CMK (cell line): ENCODE measurements at regions not wholly inside any gene's neighbourhood (a gene's known extent, or its start where the extent isn't known, plus 50 kb on each side); places are given as distances from the start of the nearest gene placed in this dataset.

Experiments
- DNase-seq: peaks from one replicate; pipeline ENCODE4 v3.0.0-alpha.2; 2010; ENCODE audit warnings: low read depth

DNA sequence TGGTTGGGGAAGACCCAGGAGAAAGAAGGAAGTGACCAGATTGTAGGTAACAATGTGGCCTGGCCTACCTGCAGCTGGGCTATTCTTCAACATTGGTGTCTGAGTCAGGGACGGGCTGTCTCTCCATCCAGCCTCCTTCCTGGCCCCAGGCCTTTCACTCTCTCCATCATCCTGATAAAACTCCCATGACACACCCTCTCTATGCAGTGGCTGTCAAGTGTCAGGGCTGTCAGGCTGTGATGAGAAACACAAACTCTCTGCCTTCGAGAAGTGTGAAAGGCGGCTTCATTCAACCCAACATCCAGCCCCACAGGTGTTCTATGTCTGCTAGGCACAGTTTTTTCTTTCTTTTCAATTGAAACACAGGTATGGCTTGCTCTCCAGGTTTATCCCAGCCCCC, 153.3 kb upstream of the VSTM2B start:
- no peak for DNase-seq

DNA sequence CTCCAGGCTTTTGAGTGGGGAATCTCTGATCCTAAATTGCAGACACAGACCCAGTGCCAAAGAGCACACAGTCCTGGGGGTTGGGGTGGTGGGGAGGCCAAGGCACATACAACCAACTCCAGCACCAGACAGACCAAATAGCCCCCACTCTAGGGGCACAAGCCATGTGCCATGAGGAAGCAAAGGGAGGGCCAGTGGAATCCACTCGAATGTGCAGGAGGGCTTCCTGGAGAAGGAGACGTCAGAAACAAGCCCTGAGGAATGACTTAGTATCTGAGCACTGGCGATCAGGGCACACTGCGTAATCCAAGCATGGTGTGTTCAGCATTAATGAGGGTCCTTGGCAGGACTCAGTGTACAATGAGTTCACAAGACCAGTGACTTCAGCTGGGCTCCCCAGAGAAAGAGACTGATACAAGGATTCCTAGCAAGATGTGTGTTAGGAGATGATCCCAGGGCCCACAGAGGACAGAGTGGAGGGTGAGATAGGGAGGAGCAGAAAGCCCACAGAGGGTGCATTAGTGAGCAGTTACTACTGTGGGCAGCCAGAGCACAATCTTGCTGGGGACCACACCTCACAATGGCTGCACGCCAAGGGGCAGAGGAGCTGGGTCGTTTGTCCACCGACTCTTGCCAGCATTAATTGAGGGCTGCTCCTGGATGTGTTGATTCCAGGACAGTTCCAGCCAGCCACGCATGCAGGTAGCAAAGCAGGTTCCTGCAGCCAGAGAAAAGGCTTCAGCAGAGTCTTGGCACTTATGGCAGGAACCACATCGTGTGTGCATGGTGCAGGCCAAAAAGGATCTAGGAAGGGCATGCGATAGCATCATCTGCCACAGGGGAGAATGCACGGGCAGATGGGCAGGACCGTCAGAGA, 152.6 kb upstream of the VSTM2B start:
- no peak for DNase-seq

DNA sequence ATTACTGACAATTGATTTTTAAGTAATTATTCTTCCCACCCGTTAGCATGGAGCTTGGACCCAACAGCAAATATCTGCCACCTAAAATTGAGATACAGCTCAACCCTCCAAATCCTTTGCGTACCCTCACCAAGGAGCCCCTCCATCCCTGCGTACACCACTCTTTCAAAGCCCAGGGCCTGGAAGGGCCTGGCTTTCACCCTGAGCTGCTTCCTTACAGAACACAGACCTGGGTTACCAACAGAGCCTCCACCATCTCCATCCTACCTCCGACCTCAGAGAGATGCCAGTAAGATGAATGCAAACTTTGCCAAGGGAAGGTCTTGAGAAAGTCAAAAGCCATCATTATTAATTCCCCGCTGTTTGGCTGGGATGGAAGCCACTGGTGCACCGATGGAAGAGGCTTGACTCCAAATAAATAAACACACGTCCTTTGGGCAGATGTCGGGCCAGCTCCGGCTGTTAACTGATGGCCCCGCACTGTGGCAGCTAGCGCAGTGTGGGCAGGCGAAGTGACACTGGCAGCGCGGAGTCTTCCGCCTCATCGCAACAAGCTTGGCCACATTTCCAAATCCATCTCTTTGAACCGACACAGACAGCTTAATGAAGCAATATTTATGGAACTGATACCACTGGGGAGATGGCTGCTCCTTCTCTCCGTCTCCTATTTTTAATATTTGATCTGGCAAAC, 150.2 kb upstream of the VSTM2B start:
- DNase-seq = no peak

DNA sequence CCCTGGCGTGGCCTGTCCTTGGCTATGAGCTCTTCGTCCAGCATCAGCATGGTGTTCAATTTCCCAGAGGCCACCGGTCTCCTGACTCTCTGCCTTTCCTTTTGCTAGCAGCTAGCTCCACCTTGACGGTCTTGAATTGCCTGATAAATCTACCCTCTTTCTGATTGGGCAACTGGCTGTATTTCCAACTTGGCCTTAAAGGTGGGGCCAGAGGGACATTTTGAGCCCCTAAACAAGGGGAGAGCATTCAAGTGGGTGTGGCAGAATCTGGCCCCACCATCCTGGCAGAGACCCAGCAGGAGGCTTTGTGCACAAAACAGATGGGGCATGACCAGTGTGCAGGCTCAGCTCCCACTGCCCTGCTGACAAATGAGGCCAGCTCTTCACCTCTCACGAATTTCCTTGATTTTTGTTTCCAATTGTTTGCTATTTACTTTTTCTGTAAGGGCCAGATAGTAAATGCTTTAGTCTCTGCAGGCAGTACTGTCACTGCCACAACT, 148.9 kb upstream of the VSTM2B start:
- no peak for DNase-seq

DNA sequence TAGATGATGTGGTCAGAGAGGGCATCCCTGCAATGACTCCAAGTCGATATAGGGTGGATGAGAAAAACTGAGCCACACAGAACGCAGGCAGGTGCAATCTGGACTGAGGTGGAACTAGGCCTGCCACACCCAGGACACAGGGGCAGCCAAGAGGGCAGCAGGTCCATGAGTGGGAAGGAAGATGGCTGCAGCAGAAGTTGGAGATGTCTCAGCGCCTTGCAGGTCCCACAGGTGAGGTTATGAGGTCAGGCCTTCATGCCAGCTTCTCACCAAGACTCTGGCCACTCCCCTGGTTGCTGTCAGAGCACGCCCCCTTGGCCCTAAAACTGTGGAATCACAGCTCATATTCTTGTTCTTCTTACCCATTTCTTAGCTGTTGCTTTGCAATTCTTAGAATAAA, 147.7 kb upstream of the VSTM2B start:
- DNase-seq = no peak

DNA sequence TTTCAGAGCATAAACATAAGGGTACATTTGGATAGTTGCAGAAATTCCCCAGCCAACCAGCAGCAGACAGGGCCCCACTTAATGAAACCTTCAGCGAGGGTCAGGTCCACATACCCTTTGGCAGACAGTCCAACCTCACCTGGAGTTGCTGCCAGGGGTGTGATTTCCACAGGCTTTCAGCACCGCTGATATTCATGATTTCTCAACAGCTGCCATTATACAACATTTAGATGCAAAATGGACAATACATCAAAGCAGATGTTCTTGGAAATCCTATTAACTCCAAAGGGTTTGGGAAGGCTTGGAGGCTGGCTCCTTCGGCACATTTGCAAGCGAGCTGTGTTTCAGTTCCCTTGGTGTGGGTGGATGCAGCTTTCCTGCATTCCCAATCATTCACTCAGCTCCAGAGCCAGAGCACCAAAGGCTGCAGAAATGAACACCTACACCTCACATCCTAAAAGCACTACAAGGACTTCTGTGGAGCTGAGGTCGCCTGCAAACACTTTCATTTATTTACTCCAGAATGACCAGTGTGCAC, 147.2 kb upstream of the VSTM2B start:
- no peak for DNase-seq

DNA sequence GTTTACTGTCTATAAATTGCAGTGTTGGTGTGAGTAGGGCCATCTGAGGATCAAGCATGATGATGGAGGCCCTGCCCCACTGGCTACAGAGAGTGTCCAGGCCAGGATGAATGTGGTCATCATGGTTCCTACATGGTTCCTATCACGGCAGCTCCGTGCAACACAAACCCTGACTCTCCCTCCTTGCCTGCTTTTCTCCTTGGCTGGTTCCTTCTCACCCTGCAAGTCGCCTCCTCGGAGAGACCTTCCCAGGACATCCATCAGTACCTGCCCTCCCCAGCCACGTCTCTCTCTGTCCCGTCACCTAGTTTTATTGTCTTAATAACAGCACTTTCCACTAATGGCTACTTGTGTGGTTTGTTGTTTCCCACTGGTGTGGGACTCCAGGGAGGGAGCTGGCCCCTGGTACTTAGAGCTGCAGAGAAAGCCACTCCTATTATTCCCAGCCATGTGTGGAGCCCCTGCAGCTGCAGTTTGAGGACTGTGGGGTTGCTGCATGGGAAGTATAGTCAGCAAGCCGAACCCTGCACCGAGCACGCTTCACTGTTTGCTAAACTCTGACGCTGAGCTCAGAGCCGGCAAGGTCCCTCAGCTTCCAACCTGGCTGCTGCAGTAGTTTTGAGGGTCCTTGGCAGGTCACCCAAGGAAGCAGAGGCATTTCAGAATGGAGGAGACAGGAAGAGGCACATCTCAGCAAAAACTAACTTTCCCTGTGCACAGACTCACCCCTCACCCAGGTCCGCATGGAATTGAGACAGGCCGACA, 146.4 kb upstream of the VSTM2B start:
- DNase-seq = no peak

DNA sequence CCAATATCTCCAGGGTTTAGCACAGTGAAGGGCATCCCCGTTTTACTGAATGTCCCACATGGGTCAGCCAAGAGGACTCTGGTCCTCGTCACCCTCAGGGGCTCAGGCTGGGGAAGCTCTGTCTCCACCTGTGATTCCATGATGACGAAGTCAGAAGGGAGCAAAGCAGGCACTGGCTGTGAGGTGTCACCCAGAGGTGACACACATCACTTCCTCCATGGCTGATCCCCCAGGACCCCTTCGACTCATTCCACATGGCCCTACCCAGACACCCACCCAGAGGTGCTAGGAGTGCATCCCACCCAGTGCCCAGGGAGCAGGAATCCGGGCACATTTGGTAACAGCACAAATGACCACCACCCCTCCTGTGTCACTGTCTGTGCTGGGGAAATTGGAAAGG, 145.2 kb upstream of the VSTM2B start:
- no peak for DNase-seq

DNA sequence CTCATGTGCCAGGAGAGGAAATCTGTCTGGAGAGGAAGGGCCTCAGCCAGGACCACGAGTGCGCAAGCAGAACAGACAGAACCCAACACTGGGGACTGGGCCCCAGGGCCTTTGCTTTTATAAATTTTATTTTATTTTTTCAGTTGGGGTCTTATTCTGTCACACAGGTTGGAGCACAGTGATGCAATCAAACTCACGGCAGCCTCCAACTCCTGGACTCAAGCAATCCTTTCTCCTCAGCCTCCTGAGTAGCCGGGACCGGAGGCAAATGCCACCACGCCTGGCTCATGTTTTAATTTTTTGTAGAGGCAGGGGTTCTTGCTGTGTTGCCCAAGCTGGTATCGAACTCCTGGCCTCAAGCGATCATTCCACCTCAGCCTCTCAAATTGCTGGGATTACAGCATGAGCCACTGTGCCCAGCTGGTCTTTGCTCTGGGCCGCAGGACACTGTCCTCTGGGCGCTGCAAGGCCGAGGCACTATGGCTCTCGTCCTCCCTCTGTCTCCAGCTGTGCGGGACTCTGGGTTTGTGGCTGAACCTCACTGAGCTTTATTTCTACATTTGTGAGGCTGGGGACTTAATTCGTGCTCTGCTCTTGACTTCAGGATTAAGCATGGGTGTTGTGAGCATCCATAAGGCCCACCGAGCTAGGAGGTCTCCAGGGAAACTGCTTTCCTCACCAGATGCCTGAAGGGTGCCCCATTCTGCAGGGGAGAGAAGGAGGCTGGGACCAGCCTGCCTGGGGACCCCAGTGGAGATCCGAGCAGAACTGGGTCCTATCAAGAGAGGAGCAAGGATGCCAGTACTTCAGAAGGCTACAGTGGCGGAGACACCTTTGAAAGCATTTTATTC, 144.2 kb upstream of the VSTM2B start:
- no peak for DNase-seq

DNA sequence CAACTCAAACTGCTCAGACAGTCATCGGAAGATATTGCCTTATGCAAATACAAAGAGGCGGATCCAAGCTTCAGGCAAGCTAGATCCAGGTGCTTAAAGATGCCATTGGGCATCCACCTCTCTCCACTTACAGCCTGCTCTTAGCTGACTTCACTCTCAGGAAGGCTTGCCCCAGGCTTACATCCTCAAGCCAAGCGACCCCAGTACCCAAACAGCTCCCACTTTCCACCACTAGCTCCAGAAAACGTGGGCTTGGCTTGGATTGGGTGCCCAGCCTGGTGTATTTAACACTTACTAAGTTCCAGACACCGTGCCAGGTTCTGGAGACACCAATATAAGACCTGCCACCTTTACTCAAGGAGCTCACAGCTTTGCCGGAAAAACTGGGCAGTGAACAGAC, 142.1 kb upstream of the VSTM2B start:
- DNase-seq = no peak

DNA sequence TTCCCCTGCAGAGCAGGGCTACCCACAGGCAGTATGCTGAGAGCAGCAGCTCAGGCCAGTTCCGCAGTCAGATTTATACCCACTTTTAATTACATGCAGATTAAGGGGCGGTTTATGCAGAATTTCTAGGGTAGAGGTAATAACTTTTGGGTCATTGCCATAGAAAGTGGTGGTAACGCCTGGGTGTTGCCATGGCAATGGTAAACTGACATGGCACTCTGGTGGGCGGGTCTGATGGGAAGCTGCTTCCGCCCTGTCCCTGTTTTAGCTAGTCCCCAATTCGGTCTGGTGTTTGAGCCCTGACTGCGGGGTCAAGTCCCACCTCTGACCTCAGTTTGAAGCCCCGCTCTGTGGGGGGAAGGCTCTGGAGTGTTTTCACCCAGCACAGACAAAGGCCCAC, 141.1 kb upstream of the VSTM2B start:
- no peak for DNase-seq

DNA sequence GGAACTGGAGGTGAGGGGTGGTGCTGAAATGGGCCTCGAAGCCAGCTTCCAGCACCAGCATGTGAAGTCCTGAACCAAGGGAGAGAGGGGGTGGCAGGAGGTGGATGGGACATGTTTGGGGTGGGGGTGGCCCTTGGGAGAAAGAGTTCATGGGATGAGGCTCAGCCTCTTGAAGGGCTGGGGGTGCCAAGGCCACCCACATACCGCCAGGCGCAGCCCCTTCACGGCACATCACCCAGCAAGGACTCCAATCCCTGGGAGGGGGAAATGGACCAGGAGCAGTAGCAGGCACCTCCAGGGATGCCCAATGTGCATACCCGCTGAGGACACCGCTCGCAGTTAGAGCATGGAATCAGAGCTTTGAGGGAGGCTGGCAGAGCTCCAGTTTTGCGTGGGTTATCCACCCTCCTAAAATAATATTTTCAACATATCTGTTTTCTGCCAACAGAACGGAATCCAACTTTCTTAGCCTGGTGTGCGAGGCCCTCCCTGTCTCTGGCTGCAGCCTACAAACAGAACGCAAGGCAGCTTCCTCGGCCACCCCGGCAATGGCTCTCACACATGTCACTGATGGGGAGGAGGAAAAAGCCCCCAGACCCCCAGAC, 140.5 kb upstream of the VSTM2B start:
- no peak for DNase-seq

DNA sequence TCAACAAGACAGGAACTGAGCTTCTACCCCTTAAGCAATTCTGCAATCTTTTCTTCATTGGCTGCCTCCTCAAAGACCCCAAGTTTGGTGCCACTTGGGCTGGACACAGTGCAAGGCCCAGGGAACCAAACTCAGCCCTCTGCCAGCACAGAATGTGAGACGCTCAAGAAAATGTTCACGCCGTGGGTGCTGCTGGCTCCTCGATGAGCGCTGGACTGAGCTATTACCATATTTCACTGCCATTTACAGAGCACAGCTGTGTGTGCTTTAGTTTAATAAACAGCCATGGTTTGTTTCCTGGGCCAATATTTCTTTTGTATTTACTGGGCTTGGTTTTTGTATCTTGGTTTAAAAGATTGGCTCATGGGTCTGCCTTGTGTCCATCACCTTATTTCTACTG, 138.8 kb upstream of the VSTM2B start:
- no peak for DNase-seq

DNA sequence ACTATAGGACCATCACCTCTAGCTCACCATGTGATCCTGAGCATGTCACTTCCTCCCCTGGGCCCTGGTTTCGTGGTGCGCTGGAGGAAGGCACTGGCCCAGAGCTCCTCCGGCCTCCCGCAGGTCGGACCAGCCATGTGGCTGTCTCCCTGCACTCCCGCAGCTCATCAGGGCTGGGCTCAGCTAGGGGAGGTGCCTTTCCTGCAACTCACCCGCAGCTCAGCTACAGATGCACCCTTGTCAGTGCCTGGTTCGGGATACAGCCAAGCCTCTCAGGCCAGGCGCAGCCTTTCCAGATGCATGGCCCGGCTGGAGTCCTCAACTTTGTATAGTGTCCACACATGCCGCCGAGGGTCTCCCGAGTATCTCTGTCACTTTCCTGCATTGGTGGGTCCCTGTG, 138.2 kb upstream of the VSTM2B start:
- DNase-seq = no peak

DNA sequence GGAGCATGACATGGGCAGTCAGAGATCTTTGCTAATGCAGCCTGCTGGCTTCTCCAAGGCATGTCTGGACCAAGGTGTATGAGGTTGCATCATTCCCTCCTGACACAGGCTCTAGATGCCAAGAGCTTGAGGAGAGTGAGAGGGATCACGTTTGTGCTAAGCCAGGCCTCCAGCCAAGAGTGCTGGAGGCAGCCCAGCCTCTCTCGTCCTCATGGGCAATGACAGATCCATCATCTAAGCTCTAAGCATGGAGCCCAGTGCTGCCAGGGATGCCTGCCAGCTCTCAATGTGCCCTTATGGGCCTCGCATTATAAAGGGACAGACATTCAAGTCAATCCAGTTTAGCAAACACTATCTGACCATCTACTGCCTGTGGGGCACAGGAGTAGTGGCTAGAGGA, 136.3 kb upstream of the VSTM2B start:
- DNase-seq = no peak

DNA sequence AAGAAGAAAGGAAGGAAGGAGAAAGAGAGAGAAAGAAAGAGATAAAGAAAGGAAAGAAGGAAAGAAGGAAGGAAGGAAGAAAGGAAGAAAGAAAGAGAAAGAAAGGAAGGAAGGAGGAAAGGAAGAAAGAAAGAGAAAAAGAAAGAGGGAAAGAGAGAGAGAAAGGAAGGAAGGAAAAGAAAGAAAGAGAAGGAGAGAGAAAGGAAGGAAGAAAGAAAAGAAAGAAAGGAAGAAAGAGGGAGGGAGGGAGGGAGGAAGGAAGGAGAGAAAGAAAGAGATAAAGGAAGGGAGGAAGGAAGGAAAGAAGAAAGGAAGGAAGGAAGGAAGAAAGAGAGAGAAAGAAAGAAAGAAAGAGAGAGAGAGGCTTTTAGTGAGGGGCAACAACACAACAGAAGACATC, 135.1 kb upstream of the VSTM2B start:
- no peak for DNase-seq

DNA sequence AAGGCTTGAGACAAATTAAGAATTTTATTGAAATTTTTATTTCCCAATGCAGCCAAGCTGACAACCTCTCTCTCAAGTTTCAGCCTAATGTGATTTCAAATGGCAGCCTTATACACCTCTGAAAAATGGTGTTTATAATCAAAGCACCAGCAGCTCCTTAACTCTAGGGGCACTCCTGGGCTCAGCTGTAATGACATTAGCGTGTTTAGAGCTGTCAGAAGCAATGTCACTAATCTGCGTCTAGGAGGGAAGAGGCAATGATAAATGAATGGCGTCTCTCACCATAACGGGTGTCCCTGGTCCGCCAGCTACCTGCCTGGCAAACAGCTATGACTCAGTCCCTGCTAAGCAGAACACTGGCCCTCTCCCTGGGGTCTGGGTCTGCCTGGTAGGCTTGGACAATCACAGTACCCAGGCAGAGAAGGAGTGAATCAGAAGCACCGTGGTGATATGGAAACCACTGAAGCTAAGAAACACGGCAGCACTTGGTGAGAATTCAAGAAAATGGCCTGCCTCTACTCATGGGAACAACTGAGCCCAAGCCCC, 131.8 kb upstream of the VSTM2B start:
- no peak for DNase-seq

DNA sequence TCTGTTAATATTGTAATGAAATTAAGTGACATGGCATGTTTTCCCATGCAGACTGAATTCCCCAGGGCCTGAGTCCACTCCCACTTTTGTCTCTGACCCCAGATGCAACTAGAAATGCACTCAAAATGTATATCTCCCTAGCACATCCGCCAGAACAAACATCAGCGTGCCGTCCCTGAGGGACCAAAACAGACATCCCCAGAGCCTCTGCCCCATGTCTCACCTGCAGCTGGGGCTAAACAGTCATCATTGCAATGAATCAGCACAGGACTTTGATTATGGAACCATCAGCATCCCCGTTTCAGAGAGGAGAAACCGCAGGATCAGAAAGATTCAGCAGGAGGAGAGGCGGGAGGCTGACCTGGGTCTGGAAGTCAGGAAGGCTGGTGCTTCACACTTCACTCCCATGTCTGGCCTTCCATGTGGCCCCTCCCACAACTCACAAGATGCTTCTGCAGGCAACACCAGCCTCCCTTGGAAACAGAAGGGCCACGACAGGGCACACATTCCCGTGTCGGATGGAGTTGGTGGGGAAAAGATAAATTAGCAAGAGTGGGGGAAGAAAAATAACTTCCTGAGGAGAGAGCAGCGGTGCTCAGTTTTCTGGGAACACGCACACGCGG, 130.6 kb upstream of the VSTM2B start:
- DNase-seq = no peak

DNA sequence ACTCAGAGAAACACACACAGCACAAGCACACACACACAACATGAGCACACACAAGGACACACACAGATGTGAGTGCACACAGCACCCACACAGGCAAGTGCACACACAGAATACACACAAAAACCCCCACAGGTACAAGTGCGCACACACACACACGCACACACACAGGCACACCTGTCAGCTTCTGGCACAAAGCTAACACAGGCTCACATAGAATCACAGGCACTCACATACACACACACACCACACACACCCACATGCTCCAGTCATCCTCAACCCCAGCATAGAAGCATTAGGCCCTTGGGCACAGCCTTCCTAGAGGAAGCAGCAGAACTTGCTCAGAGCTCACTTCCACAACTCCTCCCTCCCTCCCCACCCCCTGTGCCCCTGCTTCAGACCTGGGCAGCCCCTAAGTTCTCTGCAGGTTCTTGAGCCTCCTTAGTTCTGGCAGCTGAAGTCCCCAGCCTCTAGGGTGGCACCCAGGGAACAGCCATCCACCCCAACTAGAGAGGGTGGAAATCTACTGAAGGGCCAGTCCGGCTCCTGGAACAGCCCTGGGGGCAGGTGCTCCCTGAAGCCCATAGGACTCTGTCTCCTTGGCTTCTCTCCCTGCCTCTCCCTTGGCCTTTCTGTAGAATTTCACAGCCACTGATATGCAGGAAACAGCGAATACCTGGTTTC, 129.9 kb upstream of the VSTM2B start:
- no peak for DNase-seq

DNA sequence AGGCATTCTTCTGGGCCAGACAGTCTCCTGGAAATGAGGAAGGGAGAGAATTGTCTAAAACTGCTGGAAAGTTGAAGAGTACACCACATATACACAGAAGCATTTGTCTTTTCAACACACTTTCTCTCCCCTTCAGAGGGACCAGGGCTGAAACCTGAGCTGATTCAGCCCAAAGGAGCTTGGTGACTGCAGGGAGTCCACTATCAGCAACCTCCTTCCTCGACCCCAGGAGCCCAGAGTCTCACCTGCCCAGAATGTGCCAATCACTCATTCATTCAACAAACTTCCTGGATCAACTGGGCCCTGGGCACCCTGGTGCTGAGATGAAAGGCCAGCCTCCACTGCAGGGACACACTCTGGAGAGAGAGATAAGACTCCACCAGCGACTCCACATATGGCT, 128.9 kb upstream of the VSTM2B start:
- DNase-seq = no peak
